K562 (cell line): ENCODE measurements at regions not wholly inside any gene's neighbourhood (a gene's known extent, or its start where the extent isn't known, plus 50 kb on each side); places are given as distances from the start of the nearest gene placed in this dataset.

ENCODE experiments used
- ATAC-seq: fragments of 200-7000 bp; cut with Tn5 transposase; 3 replicates; pipeline ENCODE4 v1.9.1; 2020; ENCODE audit warnings: moderate library complexity
- BruUV-seq: library from RNA; stranded (reverse); fragments of 400-500 nt; replicated peaks from 2 replicates; lab custom pipeline; 2021; lab: Mats Ljungman, UMichigan
- CTCF ChIA-PET: fragments of 300-600 bp; formaldehyde crosslinking; extraction: SDS; loops from one replicate; lab custom pipeline; 2021; ENCODE audit warnings: low intra/inter-chr PET ratio; lab: Yijun Ruan, JAX
- POLR2A ChIA-PET: fragments of 300-600, 350-650 bp; sonication (Branson Sonifier 250); formaldehyde crosslinking; extraction: SDS; loops from one replicate; lab custom pipeline; 2021; ENCODE audit warnings: antibody characterized with exemption, inconsistent platforms; lab: Yijun Ruan, JAX
- DNase-seq, 4 experiments: peaks; one replicate each; pipeline versions ENCODE4 v3.0.0 to v3.0.0-alpha.2; 2011 to 2018; ENCODE audit warnings: low spot score in 3 of 4, mixed read lengths in 3 of 4; ENCODE audit errors: extremely low read depth in 1 of 4
- FAIRE-seq: peaks from 2 replicates; lab custom pipeline; 2011; peaks lifted over from hg19 to GRCh38; lab: Jason Lieb, UNC
- H2AFZ ChIP-seq: 2 replicates; pipeline ENCODE4 v1.6.0; 2011; ENCODE audit warnings: low read depth, low read length, control low read depth, inconsistent platforms
- H3K27ac ChIP-seq: fragments of 200-600 bp; 3 replicates; pipeline ENCODE4 v1.8.0; 2011; ENCODE audit warnings: low read depth, mild to moderate bottlenecking, control low read depth, inconsistent platforms, low read length, moderate library complexity, mixed read lengths; ENCODE audit errors: extremely low read depth
- H3K27me3 ChIP-seq, 2 experiments: fragments of 300-600 bp in 1 of 2; 2 replicates in 1 of 2; 3 replicates in 1 of 2; pipeline versions ENCODE4 v1.6.0 to v1.8.0; 2011; ENCODE audit warnings: inconsistent platforms in 2 of 2, low read length in 2 of 2, mild to moderate bottlenecking in 1 of 2, mixed read lengths in 1 of 2, moderate library complexity in 1 of 2; ENCODE audit not compliant: control insufficient read depth in 2 of 2, insufficient read depth in 2 of 2
- H3K36me3 ChIP-seq: fragments of 300-600 bp; 3 replicates; pipeline ENCODE4 v1.8.0; 2011; ENCODE audit warnings: mild to moderate bottlenecking, low read length, inconsistent platforms; ENCODE audit not compliant: control insufficient read depth, insufficient read depth
- H3K4me1 ChIP-seq, 2 experiments: fragments of 200-600 bp in 1 of 2; replicated peaks in 1 of 2; 2 replicates in 1 of 2; 3 replicates in 1 of 2; pipeline versions ENCODE4 v1.5.1 to v1.8.0; 2011; ENCODE audit warnings: inconsistent platforms in 2 of 2, low read length in 2 of 2, mild to moderate bottlenecking in 1 of 2, mixed read lengths in 1 of 2, moderate library complexity in 1 of 2; ENCODE audit not compliant: control insufficient read depth in 2 of 2, insufficient read depth in 2 of 2
- H3K4me2 ChIP-seq: 2 replicates; pipeline ENCODE4 v1.6.1; 2011; ENCODE audit warnings: low read length, control low read depth, inconsistent platforms, mixed read lengths; ENCODE audit not compliant: insufficient read depth
- H3K4me3 ChIP-seq: fragments of 200-600 bp; sonication (generic), shearing (Covaris generic); 2 replicates; pipeline ENCODE4 v1.5.1; 2016; ENCODE audit warnings: control low read depth, inconsistent platforms
- H3K79me2 ChIP-seq: fragments of 200-600 bp; 3 replicates; pipeline ENCODE4 v1.8.0; 2011; ENCODE audit warnings: low read length, inconsistent platforms; ENCODE audit not compliant: control insufficient read depth, insufficient read depth
- H3K9ac ChIP-seq, 2 experiments: 2 replicates each; pipeline versions ENCODE4 v1.6.0 to v1.6.1; 2011; ENCODE audit warnings: low read depth in 2 of 2, low read length in 2 of 2, control low read depth in 1 of 2, inconsistent platforms in 1 of 2, mild to moderate bottlenecking in 1 of 2, mixed read lengths in 1 of 2; ENCODE audit not compliant: insufficient read depth in 1 of 2
- H3K9me1 ChIP-seq: one replicate; pipeline ENCODE4 v1.6.0; 2011; ENCODE audit warnings: inconsistent platforms, mild to moderate bottlenecking, low read length, moderate library complexity; ENCODE audit not compliant: control insufficient read depth, insufficient read depth
- H3K9me3 ChIP-seq: replicated peaks from 2 replicates; pipeline ENCODE4 v1.5.1; 2011; ENCODE audit warnings: low read depth, low read length, inconsistent platforms; ENCODE audit not compliant: control insufficient read depth, insufficient read depth
- H4K20me1 ChIP-seq: replicated peaks from 2 replicates; pipeline ENCODE4 v1.6.1; 2011; ENCODE audit warnings: low read length, inconsistent platforms, mixed read lengths; ENCODE audit not compliant: control insufficient read depth, insufficient read depth
- CREB1 ChIP-seq, 2 experiments: sonication (generic) in 1 of 2; formaldehyde crosslinking in 1 of 2; IDR thresholded peaks; 2 replicates each; pipeline versions ENCODE4 v1.6.1 to v1.8.0; 2012 to 2022; ENCODE audit warnings: inconsistent platforms in 1 of 2, mild to moderate bottlenecking in 1 of 2, missing genetic modification reagents in 1 of 2, moderate library complexity in 1 of 2
- CREBBP ChIP-seq: IDR thresholded peaks from one replicate; pipeline ENCODE4 v1.6.1; 2012; ENCODE audit warnings: low read depth, mild to moderate bottlenecking, control low read depth, inconsistent platforms, low read length
- FOXJ3 ChIP-seq: sonication (generic); formaldehyde crosslinking; IDR thresholded peaks from 2 replicates; pipeline ENCODE4 v1.4.0; 2020; ENCODE audit warnings: mild to moderate bottlenecking, missing genetic modification reagents
- HMG20A ChIP-seq: fragments of 450-650 bp; formaldehyde crosslinking; conservative IDR thresholded peaks from 2 replicates; pipeline ENCODE4 v1.4.0; 2020; ENCODE audit warnings: mild to moderate bottlenecking, mixed read lengths
- MBD2 ChIP-seq: sonication (generic); IDR thresholded peaks from 2 replicates; pipeline ENCODE4 v1.6.1; 2016; ENCODE audit warnings: low read depth, borderline replicate concordance
- MEF2D ChIP-seq: conservative IDR thresholded peaks from 2 replicates; pipeline ENCODE4 v1.6.1; 2016; ENCODE audit warnings: low read depth, missing genetic modification characterization, missing compliant biosample characterization
- NR2F6 ChIP-seq: fragments of 450-650 bp; formaldehyde crosslinking; IDR thresholded peaks from 2 replicates; pipeline ENCODE4 v1.4.0; 2020; ENCODE audit warnings: mild to moderate bottlenecking
- PHB ChIP-seq: fragments of 250-450 bp; sonication (Bioruptor Pico); IDR thresholded peaks from 2 replicates; pipeline ENCODE4 v1.5.0; 2021
- PPARD ChIP-seq: fragments of 250-450 bp; sonication (Bioruptor Pico); IDR thresholded peaks from 2 replicates; pipeline ENCODE4 v1.8.0; 2022; ENCODE audit warnings: inconsistent platforms, mild to moderate bottlenecking, moderate library complexity
- RBM17 ChIP-seq: fragments of 200-400 bp; formaldehyde crosslinking; IDR thresholded peaks from 2 replicates; pipeline ENCODE4 v1.6.1; 2017; ENCODE audit warnings: low read depth, mild to moderate bottlenecking, low read length, borderline replicate concordance
- RBM39 ChIP-seq: fragments of 200-400 bp; formaldehyde crosslinking; optimal IDR thresholded peaks from 2 replicates; pipeline ENCODE3; 2018; ENCODE audit warnings: low read depth, low read length
- SMAD1 ChIP-seq: fragments of 150-350 bp; IDR thresholded peaks from 2 replicates; pipeline ENCODE4 v1.6.1; 2014; ENCODE audit warnings: low read length, low read depth; ENCODE audit not compliant: partially characterized antibody
- SRSF9 ChIP-seq: fragments of 200-400 bp; formaldehyde crosslinking; IDR thresholded peaks from 2 replicates; pipeline ENCODE4 v1.6.1; 2017; ENCODE audit warnings: low read depth, low read length, borderline replicate concordance
- THAP7 ChIP-seq: fragments of 250-450 bp; sonication (Bioruptor Pico); IDR thresholded peaks from 2 replicates; pipeline ENCODE4 v1.5.0; 2021
- ZBTB5 ChIP-seq: fragments of 450-650 bp; IDR thresholded peaks from 2 replicates; pipeline ENCODE4 v1.6.1; 2017; ENCODE audit warnings: antibody characterized with exemption
- ZKSCAN1 ChIP-seq: fragments of 150-350 bp; IDR thresholded peaks from 2 replicates; pipeline ENCODE4 v1.6.1; 2016; ENCODE audit warnings: low read depth, low read length
- ZSCAN29 ChIP-seq: fragments of 450-650 bp; IDR thresholded peaks from 2 replicates; pipeline ENCODE4 v1.6.1; 2017
- whole genome bisulfite sequencing: fragments of 100-300 bp; shearing (Covaris generic); methylation state at CpG from one replicate; pipeline ENCODE4 v1.1.6; 2016; ENCODE audit warnings: low coverage, mixed read lengths; ENCODE audit not compliant: insufficient coverage; ENCODE audit errors: missing lambda C conversion rate; 5-methylcytosine and 5-hydroxymethylcytosine counted together
- in situ Hi-C: fragments of 300-500 bp; cut with MboI; formaldehyde crosslinking; loops from 4 replicates; pipeline ENCODE4 v1.15.0; 2018; ENCODE audit warnings: inconsistent platforms, mixed read lengths
- intact Hi-C: fragments of 100-400 bp; cut with micrococcal nuclease; formaldehyde crosslinking; loops from 2 replicates; pipeline ENCODE4 v1.14.2; 2022

- 0% methylated on average over 4 of the region's 4 CpGs for WGBS
- no peak overlapping the region for H3K9ac ChIP-seq
- no peak overlapping the region for H3K27ac ChIP-seq
- H3K4me2 ChIP-seq, result no peak overlapping the region
- ATAC-seq (no peak), FAIRE-seq (no peak), DNase-seq (no peak)
- H3K4me1 ChIP-seq, result no peaks in the 10 kb centered on the region
- no peak overlapping the region for H2AFZ ChIP-seq
- POLR2A ChIA-PET, result no interaction called here
- in situ Hi-C loops (no loop called here), intact Hi-C loops (no loop called here)
- no peaks in the 10 kb centered on the region for H3K36me3 ChIP-seq
- no peaks in the 10 kb centered on the region for H3K79me2 ChIP-seq
- BruUV-seq, result no TSS peak
- H3K9me1 ChIP-seq, result no peaks in the 10 kb centered on the region
- H4K20me1 ChIP-seq, result no peaks in the 10 kb centered on the region
- CTCF ChIA-PET, result no interaction called here
- H3K4me3 ChIP-seq, result no peak overlapping the region
- H3K27me3 ChIP-seq, result no peaks in the 10 kb centered on the region
- TF ChIP-seq SRSF9 (no peak), ZKSCAN1 (no peak), CREBBP (no peak), THAP7 (no peak), PPARD (CRISPR knock-in tag) (no peak), RBM39 (no peak), PHB (CRISPR knock-in tag) (no peak), FOXJ3 (no peak), HMG20A (no peak), RBM17 (no peak), ZSCAN29 (no peak), MBD2 (no peak), NR2F6 (CRISPR knock-in tag) (no peak), MEF2D (no peak), SMAD1 (no peak), ZBTB5 (no peak), CREB1 (IDR thresholded peaks at IDR 0.05) (no peak), CREB1 (CRISPR knock-in tag; IDR thresholded peaks at IDR 0.05) (no peak)
- TF ChIP-seq, all 486 proteins: peak for 0
- no peaks in the 10 kb centered on the region for H3K9me3 ChIP-seq
Measured at GRCh38 chr13:104301171-104301975, 1235.2 kb upstream of the SLC10A2 start.
